NCI-H345 (cell line): ENCODE measurements at regions not wholly inside any gene's neighbourhood (a gene's known extent, or its start where the extent isn't known, plus 50 kb on each side); places are given as distances from the start of the nearest gene placed in this dataset.

ENCODE experiments used
- DNase-seq: peaks from one replicate; lab custom pipeline; 2025; lab: John Stamatoyannopoulos, UW

DNA sequence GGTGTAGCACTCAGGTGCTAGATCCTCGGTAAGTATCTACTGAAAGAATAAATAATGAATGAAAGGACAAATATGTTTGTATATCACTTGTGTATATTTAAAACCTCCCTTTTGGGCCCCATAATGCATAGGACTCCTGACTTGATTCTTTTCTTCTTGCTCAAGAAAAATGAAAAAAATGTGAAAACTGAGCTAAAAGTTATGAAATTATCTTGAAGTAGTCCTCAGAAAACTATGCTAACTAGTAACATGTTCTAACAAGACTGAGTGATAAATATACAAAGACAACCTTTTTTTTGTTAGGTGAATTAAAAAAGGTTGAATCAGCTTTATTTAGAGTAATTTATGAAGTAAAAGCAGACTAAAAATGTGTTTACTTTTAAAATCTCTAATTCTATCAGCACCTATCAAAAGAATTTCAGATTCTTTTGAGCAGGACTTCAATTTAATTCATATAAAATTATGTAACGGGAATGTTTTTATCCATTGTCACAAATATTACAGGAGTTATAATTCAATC lies 247.8 kb upstream of the JAG1 start:
- DNase-seq: no peak

DNA sequence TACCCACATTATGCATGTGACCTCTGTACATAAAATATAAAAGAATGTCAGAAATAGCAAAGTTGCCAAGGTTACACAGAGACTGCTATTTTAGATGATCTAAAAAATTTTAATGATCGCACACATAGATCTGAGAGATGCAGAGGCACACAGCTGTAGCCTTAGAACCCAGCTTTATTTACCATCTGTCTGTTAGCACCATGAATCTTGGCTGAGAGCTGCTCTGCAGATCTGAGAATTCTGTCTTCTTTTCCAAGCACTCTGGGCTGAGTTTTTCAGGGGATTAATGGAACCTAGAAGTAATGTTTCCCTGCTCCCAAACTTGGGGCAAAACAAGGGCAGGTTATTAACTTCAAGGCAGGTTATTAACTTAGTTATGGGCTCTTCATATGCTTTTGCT lies 248.7 kb upstream of the JAG1 start:
- DNase-seq: no peak

DNA sequence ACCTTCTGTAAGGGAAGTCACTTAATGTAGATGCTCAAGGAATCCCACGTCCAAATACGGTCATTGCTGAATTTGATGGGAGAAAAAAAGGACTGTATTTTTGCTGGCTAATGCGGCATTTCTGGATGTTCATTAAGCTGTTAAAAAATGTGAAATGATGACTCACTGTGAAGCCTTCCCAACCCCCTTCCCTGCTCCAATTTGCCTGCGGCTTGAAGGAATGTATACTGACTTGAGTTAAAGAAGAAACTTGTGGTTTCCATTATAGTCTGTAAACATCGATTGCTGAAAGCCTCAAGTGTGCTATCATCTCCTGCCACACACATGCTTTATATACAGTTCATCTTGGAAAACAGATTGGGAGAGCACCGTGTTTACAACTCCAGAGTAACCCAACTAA lies 249.1 kb upstream of the JAG1 start:
- DNase-seq: no peak

DNA sequence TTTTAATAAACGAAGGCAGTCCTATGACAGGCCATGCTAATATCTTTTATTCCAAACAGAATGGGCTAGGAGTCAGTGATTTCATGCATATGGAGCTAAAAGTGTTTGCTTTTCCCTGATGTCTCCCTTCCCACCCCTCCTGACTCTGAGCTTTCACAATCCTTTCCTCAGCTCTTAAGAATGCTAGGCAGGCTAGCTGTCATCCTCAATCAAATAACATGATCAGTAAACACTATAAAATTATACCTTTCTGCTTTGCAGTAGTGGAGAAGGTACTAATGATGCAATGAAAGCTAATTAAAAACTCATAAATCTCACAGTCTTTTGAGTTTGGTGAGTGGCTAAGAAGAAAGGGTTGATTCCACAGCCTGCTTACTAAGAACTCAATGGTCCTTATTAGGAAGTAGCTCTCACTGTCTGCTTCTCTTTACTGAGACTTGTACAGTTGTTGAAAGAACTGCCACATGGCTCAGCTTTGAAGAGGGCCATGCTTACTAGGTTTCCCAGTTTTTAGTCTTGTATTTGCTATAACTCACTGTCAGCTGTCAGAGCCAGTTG lies 250.9 kb upstream of the JAG1 start:
- DNase-seq: peak; percentile 39

DNA sequence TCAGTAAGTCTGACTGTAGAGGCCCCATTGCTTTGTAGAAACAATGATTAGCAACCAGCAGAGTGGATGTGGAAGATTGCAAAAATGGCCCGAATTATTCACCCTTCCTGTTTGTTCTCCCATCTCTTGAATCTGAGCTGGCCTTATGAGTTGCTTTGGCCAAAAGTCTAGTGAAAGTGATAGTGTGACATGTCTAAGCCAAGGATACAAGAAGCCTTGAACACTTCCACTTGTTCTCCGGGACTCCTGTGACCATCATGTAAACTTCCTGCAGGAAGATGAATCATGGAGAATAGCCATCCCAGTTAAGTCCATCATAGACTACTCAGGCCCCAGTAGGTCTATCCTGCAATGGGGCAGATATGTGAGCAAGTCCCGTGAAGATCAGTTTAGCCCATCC lies 252.0 kb upstream of the JAG1 start:
- DNase-seq: no peak

DNA sequence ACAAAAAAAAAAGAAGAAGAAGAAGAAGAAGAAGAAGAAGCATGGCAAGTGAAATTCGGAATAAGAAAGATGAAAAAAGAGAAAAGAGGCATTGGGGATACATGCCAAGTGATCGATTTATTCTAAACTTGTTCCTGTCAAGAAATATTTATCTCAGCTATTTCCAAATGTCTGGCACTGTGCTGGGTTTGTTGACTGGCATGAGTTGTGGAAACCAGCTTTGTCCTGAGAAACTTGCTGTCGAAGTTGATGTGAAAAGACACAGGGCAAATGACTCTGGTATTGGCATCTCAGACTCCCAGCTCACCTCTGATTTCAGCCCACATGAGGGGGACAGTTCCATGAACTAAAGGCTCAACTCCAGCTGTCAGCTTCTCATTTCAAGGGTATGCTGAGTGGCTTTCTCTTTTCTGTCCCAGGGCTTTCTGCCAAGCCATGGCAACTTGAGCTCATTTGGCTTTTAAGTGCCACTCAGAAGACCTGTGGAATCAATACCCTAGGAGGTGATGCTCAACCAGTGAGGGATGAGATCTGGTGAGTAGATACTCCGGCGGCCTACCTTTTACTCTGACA lies 253.3 kb upstream of the JAG1 start:
- peak; percentile 84 for DNase-seq

DNA sequence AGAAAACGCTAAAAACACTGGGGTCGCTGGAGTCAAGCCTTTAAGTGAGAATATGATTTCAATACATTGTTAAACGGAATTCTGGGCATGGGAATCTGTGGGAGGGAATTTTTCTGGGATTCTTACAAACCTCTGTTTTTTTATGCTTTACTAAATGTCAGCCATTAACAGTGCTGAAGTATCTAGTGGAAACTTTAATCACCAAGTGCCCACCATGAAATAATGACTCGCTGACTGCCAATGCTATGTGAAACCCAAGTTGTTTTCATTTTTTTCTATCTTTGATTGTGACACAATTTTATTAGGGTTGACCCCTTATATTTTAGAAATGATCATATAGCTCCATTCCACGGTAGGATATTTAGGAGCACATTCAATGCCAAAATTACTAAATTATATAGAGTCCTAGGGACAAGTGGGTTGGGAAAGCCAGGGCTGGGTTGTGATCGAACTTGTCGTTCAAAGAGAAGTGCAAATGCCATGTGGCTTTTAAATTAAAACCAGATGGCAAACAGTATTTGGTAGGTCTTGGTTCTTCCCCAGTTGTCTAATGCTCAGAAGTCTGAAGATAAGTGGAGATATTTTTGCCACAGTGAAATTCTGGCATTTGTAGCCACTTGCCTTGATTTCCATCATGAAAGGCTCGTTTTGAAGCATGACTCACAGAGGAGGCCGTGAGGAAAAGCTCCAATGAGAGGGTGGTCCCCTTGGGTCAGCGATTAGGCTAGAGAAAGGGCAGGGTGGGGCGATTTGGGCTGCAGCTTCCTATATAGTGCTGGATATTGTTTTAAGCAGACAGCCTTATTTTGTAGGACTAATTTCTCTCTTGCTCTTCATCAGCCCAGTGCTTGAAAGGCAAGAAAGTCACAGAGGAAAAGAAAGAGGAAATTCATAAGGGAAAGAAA lies 254.4 kb upstream of the JAG1 start:
- no peak for DNase-seq

DNA sequence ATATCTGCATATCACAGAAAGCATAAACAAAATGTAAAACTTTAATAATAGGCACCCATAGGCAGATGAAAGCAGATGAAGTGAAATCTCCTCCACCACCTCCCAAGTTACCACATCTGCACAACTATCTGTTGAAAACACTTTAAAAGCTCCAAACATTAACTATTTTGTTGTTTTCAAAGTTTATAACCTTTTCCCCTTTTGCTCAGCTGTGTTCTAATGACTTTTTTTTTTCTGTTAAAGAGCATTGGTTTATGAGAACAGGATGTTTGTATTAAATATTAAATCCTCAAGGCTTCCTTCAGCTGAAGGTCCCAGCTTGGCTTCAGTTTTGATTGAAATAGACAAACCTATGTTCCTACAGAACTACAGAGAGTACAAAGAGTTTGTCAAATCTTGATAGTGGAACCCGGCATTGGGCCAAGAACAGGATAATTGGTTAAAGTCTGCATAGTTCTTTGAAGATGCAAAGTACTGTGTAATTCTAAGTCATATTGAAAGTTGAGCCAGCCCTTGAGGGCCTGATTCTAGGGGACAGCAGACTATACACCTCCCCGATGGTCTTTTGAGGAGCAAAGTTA lies 255.1 kb upstream of the JAG1 start:
- DNase-seq: no peak

DNA sequence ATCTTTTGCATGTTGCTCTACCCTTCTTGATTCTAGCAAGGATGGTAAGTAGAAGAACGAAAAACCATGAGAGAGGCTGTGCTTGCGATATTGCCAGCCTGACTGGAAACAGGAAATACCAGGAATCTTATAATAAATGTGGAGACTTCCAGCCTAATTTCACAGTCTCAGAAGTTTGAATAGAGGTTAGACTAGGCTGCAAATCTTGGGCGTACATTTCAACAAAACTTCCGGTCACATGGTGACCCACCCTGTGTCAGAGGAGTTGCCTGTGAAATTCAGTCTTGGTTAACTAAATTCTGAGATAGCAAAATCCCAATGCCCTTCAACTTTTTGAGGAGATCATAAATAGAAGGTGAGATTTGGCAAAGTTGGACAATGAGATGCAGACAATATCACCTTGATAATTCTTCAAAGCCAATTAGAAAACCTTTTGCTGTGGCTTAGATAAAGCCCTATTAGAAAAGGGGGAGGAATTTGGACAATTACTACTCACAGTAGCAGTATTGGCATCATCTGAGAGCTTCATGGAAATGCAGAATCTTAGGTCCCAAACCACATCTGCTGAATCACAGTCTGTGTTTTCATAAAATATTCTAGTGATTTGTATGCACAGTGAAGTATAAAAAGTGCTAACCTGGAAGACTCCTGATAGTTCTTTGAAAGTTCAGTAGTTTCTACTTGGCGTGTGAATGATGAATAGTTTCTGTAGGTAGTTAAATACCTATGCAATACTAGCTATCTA lies 262.0 kb upstream of the JAG1 start:
- no peak for DNase-seq

DNA sequence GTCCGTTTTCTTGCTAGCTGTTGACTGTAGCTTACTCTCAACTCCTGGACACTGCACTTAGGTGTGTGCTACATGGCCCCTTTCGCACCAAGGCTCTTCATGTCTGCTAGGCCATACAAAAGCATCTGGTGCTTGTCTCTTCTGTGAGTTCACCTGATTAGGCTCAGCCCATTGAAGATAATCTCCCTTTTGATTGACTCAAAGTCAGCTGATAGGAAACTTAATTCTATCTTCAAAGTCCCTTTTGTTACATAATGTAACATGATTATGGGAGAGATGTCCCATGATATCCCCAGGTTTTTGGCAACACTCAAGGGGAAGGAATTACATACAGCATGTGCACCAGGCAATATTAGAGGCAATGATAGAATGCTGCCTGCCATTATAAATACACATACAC lies 263.0 kb upstream of the JAG1 start:
- DNase-seq: no peak

DNA sequence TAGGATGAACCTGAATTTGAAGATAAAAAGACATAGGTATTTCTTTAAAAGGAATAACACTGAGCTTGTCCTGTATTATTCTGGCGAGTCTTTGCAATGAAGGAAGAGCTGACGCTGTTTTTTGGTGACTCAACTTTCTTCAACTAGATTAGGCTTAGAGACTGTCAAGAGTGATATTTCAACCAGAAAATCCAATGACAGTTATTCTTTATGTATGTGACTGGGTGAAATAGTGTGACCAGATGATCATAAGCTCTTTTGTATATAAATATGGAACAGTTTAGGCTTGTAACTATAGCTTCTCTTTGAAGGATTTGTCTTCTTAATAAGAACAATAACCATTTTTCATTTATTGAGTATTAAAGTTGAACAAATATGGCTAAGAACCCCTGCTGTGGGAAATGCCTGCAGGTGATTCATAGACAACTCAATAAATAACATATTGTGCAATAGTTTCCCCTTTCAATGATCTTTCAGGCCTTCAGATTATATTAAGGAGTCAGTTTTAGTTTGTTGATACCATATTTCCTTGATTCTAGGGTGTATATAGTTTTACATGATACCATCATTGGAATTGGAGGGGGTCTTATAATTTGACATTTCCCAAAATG lies 265.6 kb upstream of the JAG1 start:
- no peak for DNase-seq

DNA sequence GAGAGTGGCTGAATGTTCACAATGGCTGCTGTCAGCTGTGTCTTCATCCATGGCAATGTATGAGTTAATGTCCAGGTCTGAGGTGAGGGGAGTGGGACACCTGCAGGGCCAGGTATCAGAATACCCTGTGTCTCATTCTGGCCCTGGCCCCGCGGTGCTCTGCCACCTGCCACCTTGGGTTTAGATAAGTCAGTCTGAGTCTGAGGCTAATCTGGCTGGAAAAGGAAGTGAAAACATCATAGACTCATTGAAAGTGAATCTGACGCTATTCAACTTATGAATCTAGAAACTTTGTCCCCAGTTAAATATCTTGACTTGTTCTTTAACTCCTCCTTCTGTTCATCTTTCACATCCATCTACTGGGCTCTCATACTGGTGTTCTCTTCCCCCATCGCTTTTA lies 267.1 kb upstream of the JAG1 start:
- no peak for DNase-seq

DNA sequence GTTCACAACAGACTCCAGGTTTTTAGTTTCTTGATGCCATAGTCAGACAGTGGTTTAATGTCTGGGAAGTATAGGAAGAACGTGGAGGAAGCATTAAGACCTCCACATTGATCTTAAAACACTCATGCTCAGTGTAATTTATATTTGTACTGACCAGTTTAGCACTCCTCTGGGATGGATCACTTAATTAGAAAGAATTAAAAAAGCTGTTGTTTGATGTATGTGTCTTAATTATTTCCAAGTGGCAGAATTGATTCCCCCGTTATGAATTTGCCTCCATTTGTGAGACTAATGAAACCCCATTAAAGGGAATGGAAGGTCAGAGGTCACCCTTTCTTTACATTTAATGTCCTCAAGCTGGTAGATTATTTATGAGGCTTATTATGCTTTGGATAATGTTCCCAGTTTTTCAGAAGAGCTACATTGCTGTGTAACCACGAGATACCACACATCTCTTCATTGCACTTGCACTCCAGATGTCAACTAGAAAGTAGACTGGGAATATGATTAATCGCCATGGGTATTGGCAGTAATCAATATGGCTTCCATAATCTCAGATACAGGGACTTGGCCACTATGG lies 270.0 kb upstream of the JAG1 start:
- no peak for DNase-seq

DNA sequence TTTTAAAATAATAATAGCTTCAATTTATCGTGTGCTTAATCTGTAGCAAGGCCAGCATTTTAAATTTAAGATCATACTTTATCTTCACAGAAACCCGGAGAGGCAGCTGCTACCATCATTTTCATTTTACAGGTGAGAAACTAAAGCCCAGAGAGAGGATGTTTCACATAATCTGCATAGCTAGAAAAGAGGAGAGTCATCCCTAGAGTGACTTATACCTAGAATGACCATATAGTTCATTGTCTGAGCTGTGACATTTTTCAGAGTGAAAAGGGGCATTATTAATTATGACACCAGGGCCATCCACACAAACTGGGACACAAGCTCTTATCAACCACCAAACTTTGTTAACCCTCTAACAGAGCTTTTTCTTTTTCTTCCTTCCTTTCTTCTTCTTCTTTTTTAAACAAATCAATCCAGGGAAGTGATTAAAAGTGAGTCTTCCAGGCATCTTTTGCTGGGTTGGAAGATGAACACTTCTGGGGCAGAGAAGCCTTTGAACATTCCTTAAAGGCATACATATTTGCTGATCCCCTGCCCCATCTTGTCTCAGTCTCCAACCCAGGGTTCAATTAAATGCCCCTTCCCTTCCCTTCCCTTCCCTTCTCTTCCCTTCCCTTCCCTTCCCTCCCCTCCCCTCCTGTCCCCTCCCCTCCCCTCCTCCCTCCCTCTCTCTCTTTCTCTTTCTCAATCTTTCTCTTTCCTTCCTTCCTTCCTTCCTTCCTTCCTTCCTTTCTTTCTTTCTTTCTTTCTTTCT lies 272.5 kb upstream of the JAG1 start:
- DNase-seq: no peak

DNA sequence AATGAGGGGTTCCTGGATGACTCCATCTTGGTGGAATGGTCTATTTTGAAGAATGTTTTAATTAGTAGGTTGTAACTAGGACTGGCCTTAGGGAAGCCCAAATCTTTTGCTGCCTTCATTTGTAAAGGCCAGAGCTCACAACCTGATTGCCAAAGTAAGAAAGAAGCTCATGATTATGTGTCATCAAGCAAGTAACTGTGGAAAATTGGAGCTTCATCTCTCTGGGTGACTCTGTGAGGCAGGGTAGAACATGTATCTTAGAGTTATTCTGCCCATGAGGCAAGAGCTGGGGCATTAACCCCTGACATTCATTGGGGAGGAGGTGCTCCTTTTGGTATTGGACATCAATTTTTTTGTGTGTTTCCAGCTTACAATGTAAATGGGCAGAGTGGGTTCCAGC lies 273.9 kb upstream of the JAG1 start:
- DNase-seq: no peak

DNA sequence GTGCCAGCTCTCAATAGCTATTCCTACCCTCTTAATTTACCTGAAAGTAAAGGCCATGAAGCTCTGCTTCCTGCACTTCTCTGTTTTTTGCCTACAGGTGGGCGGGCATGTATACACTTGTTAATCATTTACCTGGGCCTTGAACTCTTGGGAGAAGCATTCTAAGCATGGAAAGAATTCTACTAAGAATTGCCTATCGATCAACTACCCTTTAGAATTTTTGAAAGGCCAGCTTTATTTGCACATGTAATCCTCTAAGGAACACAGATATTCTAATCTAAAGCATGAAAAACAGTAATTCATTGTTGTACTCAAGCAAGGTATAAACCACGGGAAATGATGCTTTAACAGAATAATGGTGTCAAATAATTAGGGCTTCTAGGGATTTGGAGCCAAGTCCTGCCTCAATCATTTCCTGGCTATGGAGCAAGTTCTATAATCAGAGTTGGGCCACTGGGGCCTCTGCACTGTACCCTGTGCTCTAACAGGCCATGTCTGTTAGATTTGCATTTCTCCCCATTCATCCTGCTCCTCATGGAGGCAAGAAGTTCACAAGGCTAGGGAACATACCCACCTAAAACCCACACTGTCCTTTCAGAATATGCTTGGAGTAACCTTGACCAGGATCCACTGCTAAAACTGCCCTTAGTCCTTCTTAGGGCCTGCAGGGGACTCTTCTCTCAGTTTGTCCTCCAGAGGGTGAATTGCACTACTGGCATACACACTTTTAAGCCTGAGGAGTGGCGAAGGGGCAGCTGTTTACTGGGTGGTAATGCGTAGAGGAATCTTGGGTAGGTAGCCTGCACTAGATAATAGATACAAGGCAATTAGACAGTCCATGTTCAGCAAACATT lies 276.4 kb upstream of the JAG1 start:
- no peak for DNase-seq

DNA sequence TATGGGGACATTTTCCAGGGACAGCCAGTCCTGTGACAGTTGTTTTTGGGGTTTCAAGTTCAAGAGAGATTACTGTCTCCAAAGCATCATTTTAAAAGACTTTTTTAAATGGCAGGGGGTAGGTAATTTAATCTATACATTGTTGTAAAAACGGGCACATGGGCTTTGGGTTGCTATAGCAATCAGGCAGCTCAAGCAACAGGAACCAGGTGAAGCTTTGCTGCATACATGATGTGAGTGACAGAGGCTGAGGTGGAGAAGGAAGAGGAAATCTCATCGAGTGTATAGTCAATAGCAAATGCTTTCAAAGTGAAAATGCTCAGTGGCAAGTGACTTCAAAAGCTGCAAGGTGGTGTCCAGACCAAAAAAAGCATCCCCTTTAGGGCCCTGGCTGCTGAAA lies 277.4 kb upstream of the JAG1 start:
- peak; percentile 36 for DNase-seq

DNA sequence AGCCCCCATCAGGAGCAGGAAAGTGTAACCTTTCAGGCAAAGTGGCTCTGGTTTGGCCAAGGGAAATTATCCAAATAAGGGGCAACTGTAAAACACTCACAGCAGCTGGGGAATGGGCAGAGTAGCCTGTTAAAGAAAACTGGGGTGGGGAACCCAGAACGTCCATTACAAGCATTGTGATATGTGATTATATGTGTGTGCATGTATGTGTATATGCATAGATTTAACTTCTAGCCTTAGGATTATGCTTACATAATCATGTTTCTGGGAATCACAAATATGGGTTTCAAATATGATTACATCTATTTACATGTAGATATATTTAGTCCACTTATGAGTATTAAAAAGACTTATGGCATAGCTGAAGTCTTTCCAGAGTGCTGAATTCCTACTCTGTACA lies 278.1 kb upstream of the JAG1 start:
- no peak for DNase-seq

DNA sequence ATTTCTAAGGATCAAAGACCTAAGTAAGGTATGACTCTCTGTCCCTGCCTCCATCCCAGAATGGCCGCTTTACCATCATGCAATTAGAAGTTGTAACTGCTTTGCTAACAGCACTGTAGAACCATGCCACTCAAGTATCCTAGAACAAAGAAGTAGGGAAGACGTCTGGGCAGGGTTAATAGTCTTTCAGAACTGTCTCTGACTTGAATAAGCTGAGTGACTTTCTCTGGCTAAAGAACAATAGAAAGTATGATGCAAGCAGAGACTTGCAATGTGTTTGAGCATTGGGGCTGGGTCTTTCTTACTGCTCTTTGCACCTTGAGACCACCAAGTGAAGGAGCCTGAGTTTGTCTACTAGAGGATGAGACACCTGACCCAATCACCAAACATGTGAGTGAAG lies 279.6 kb upstream of the JAG1 start:
- no peak for DNase-seq
